Skin epidermis (tissue), 12 donors: ENCODE measurements at regions not wholly inside any gene's neighbourhood (a gene's known extent, or its start where the extent isn't known, plus 50 kb on each side); places are given as distances from the start of the nearest gene placed in this dataset.

Source experiments
- H3K27ac ChIP-seq, 21 experiments: fragments of 200-600 bp; sonication (generic) in 11 of 21; one replicate each; pipeline ENCODE4 v1.5.0; 2020; ENCODE audit warnings: mild to moderate bottlenecking in 3 of 21, inconsistent platforms in 2 of 21, moderate library complexity in 2 of 21
- H3K4me3 ChIP-seq, 7 experiments: fragments of 200-600 bp; sonication (generic) in 2 of 7; one replicate each; pipeline ENCODE4 v1.5.0; 2020; ENCODE audit warnings: inconsistent platforms in 2 of 7, mild to moderate bottlenecking in 2 of 7, moderate library complexity in 1 of 7

GRCh38 chr17:79458356-79458755 is 152.5 kb downstream of the RBFOX3 start:
- H3K27ac ChIP-seq, result no peak overlapping the region

DNA sequence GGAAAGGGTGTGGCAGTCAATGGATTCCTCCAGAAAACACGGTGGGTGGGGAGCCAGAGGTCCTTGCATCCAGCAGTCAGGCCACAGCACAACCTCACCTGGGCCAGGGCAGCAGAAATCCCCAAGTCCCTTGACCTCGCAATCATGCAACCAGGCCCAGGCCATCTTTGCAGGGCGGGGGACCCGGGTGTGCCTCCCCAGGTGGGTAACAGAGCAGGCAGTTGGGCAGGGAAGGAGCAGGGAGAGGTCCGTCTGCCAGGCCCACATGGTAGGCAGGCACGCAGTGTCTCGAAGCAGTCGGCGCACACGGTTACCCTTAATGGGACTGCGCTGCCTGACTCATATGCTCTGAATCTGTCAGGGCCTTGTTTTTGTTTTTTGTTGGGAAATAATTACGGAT is 153.0 kb downstream of the RBFOX3 start:
- H3K4me3 ChIP-seq, result no peak overlapping the region

More at GRCh38 chr17:79458356-79458755, 152.5 kb downstream of the RBFOX3 start:
- H3K4me3 ChIP-seq, result no peak overlapping the region

GRCh38 chr17:79457376-79457775 is 153.5 kb downstream of the RBFOX3 start:
- no peak overlapping the region for H3K27ac ChIP-seq

More for the DNA sequence above, 153.0 kb downstream of the RBFOX3 start:
- H3K27ac ChIP-seq, result no peak overlapping the region

GRCh38 chr17:79455636-79456035 is 155.2 kb downstream of the RBFOX3 start:
- H3K27ac ChIP-seq, result no peak overlapping the region
- no peak overlapping the region for H3K4me3 ChIP-seq

More at GRCh38 chr17:79457376-79457775, 153.5 kb downstream of the RBFOX3 start:
- no peak overlapping the region for H3K4me3 ChIP-seq

DNA sequence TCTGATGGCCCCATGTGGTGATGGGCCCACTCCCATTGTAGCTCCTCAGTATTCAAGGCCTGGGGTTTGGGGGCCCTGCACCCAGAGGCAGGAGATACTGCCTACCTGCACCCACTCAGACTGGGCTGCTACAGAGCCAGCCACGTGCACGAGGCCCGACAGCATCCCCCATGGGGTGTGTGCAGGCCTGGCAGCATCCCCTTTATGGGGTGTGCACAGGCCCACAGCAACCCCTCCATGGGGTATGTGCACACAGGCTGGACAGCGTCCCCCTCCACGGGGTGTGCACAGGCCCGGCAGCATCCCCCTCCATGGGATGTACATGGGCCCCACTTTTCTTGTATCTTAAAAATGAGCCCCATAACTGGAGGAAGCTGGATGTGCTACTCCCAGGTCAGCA is 156.0 kb downstream of the RBFOX3 start:
- Histone ChIP-seq H3K4me3 (no peak overlapping the region), H3K27ac (no peak overlapping the region)

- Histone ChIP-seq H3K4me3 (no peak overlapping the region), H3K27ac (no peak overlapping the region)
Measured at GRCh38 chr17:79453481-79453880, 157.4 kb downstream of the RBFOX3 start.

DNA sequence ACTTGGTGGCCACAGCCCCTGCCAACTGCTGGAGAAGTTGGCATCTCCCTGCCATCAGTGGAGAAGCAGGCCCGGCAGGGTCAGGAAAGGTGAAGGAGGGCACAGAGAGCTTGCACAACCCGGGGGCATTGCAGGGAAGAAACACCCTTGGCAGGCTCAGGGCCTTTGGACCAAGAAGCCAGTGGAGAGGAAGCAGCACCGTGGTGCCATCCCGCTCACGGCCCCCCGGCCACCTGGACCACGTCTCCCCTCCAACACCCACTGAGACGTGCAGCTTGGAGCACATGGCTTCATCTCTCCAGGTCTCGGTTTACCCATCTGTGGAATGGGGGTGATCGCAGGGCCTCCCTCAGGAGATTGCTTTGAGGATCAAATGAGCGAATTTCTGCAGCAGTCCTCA is 158.1 kb downstream of the RBFOX3 start:
- Histone ChIP-seq H3K4me3 (no peak overlapping the region), H3K27ac (no peak overlapping the region)

- no peak overlapping the region for H3K27ac ChIP-seq
- no peak overlapping the region for H3K4me3 ChIP-seq
Measured at GRCh38 chr17:79451167-79451566, 159.7 kb downstream of the RBFOX3 start.

GRCh38 chr17:79446399-79447009 is 164.3 kb downstream of the RBFOX3 start:
- Histone ChIP-seq H3K4me3 (no peak overlapping the region), H3K27ac (no peak overlapping the region)

DNA sequence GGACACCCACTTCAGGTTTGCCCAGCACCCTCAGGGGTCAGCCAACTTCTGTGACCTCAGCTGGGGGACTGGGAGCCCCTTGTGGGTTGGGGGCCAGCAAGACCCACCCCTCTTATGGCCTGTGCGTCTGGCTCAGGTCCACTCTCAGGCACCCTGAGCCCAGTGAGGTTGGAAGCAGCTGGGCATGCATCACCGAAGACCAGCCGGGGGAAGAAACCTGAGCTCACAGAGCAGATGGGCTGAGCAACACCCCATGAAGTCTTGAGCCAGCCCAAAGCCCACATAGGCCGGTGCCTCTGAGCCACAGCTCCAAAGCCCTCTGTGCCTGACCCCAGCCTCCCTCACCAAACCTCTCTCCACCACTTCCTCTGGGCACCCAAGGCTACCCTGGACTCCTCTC is 166.7 kb downstream of the RBFOX3 start:
- H3K4me3 ChIP-seq, result no peak overlapping the region
- H3K27ac ChIP-seq, result no peak overlapping the region

- no peak overlapping the region for H3K4me3 ChIP-seq
- H3K27ac ChIP-seq, result no peak overlapping the region
Measured at GRCh38 chr17:79443026-79443425, 167.8 kb downstream of the RBFOX3 start.

DNA sequence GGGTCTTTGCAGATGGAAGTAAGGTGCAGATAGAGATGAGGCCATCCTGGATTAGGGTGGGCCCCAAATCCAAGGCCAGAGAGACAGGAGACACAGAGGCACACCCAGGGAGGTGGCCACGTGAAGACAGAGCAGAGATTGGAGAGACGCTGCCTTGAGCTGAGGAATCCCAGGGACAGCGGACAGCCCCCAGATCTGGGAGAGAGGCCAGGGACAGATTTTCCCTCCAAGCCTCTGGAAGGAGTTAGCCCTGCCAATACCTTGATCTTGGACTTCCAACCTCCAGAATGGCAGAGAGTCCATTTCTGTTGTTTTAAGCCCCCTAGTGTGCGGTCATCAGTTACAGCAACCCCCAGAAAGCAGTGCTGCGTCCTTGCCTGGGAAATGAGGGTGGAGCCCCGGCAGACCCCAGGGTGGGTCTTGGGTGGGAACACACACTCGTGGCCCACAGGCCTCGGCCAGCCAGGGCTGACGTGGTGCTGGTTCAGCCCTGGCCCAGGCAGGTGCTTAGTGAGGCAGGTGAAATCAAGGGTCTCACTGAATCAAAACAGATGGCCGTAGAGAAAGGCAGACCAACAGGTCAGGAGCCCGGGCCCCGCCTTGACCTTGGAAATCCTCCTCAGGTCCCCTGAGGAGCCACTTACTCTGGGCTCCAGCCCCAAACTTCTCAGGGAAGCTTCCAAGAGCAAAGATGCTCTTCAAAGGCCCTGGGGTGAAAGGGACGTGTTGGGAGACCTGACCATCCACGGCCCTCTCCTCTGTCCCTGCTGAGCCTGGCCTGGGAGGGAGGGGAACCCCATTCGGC is 169.3 kb downstream of the RBFOX3 start:
- no peak overlapping the region for H3K4me3 ChIP-seq
- no peak overlapping the region for H3K27ac ChIP-seq

GRCh38 chr17:79440251-79440650 is 170.6 kb downstream of the RBFOX3 start:
- H3K27ac ChIP-seq, result no peak overlapping the region
- H3K4me3 ChIP-seq, result no peak overlapping the region

DNA sequence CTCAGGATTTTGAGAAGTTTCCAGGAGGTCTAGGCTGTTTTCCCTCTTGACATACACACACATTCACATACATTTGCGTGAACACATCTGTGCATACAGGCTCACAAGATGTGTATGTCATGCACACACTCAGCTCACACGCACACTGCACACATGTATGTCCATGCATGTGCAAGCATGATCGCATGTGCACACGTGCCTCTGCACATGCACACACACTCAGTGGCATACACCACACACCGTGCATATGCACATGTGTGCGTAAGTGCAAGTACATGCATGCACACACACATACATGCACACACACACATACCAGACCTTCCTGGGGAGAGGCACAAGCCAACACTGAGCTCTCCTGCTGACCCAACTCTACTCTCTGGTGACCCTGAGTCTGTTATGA is 171.4 kb downstream of the RBFOX3 start:
- H3K27ac ChIP-seq, result no peak overlapping the region
- no peak overlapping the region for H3K4me3 ChIP-seq

DNA sequence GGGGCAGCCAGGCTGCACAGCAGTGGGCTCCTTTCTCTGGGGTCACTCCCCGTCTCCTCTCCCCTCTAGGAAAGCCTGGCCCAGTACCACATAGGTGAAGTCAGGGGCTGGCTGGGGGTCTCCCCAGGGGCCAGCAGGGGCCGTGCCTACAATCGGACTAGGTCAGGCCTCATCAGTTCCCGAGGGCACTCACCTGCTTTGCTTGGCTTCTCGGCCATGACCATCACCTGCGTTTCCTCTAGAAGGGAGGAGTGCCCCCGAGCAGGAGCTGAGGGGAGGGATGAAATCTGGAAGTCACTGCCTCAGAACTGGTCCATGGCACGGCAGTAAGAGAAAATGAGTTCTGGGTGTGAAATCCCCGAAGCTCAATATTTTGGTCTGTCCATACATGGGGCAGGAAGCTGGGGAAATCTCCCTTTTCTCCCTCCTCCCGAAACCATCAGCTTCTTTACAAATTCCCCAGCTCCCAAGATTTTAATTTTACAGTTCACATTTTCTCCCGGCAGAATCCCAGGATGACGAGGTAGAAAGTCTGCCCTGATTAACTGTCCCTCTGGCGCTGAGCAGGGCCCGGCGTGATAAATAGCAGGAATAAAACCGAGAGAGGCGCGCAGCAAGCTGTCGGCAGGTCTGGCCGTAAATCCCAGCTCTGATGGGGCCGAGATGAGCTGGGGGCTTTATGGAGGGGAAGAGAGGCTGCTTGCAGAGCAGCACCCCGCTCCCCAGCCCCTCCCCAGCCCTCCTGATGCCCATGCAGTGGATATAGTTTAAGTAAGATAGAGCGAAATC is 172.1 kb downstream of the RBFOX3 start:
- H3K27ac ChIP-seq, result no peak overlapping the region
- no peak overlapping the region for H3K4me3 ChIP-seq

DNA sequence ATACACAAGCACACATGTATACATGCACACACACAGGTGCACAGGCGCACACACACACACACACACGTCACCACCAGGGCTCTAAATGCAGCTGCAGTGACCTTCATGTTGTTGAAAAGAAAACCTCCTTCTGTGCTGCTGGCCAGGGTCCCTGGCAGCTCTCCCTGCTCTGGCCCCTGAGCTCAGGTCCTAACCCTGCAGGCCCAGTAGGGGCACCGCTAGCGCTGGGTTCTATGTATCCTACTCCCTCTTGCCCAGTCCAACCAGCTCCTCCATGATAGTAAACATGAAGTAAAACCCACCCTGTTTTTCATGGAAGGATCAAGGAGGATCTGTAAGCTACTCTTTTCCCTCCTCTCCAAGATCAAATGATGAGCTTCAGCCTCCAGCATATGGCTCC is 172.8 kb downstream of the RBFOX3 start:
- H3K27ac ChIP-seq, result no peak overlapping the region
- H3K4me3 ChIP-seq, result no peak overlapping the region

DNA sequence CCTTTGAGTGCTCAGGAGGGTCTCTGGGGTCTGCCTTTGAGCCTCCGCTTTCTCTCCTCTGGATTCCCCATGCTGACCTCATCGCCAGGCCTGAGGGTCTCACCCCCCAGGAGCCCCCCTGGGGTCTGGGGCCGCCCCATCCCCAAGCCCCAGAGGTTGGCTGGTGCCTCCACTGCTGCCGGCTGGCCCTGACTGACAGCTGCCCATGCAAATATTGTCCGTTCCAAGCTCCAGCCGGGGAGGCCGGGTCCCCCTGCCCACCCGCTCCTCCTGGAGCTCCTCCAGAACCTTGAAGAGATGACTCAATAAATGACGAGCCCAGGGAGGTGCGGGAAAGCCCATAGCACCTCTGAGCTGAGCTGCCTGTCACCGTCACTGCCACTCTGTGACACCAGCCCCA is 173.8 kb downstream of the RBFOX3 start:
- Histone ChIP-seq H3K4me3 (no peak overlapping the region), H3K27ac (no peak overlapping the region)

DNA sequence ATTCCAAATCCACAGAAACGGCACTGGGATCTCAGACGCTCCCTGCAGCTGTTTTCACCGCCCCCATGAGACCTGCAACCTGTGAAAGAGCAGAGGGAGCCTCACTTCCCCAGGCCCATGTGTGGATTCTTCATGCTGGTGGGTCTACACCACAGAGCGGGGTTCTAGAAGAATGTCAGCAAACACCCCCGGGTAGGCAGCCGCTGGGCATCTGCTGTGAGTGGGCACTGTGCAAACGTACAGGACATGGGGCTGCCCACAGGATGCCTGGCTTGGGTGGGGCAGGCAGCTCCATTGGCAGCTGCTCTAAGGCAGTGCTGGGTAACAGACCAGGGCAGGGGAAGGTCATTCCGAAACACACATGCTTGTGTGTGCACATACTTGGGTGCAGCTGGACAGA is 174.9 kb downstream of the RBFOX3 start:
- H3K27ac ChIP-seq, result no peak overlapping the region
- H3K4me3 ChIP-seq, result no peak overlapping the region

DNA sequence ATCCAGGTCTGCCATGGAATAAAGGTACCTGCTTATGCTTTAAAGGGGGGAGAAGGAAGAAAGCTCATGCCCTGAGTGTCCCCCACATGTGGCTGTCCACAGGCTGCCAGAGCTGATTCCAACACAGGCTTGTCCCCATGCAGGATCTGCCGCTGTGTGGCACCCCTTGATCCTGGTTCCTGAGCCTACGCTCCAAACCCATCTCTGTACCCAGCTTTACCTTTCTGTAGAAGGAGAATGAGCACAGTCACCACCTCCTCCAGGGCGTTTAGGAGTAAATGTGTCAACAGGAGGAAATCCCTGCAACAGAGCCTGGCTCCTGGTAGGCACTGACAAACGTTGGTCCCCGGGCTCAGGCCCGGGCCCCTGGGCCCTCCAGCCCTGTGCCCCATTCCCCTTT is 175.6 kb downstream of the RBFOX3 start:
- Histone ChIP-seq H3K27ac (no peak overlapping the region), H3K4me3 (no peak overlapping the region)

DNA sequence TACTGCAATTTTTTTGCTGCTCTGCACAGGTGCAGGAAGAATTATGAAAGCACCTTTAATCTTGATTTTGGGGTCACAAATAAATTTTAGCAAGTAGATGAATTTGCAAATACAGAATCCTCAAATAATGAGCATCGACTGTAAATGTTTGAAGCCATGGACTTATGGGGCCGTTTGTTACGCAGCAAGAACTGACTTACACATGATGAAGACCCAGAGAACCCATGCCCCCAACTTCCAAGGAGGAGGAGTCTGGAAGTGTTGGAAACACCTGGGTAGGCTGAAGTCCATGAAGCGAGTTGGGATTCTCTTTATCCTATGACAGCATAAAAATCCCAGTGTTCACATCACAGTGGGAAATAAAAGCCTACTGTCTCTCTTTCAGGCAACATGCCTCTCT is 176.6 kb downstream of the RBFOX3 start:
- Histone ChIP-seq H3K4me3 (no peak overlapping the region), H3K27ac (no peak overlapping the region)

GRCh38 chr17:79433379-79433778 is 177.5 kb downstream of the RBFOX3 start:
- H3K4me3 ChIP-seq, result no peak overlapping the region

More at GRCh38 chr17:79433379-79433778, 177.5 kb downstream of the RBFOX3 start:
- H3K27ac ChIP-seq, result no peak overlapping the region
